ENCODE measurements at regions not wholly inside any gene's neighbourhood (a gene's known extent, or its start where the extent isn't known, plus 50 kb on each side); places are given as distances from the start of the nearest gene placed in this dataset.
A peak's percentile ranks its signal among the peaks of the same experiment; 100 is the strongest.
"Not testable (repeated sequence)": the region's sequence is repeated elsewhere in the genome, so short reads cannot be mapped to it uniquely, and the experiment has no call there.

GRCh38 chr17:83025636-83026280, 53.7 kb upstream of the METRNL start:
- Mint-ChIP-seq H3K36me3 (ENCODE audit: low read depth) (peaks cover 10% of the 10 kb centered on the region), H3K9me3 (no peaks in the 10 kb centered on the region), H3K27me3 (ENCODE audit: low read depth) (no peaks in the 10 kb centered on the region), H3K27ac (ENCODE audit: unreplicated experiment) (peak overlapping the region; percentile 62), H3K4me3 (no peak overlapping the region), H3K4me1 (peaks cover 19% of the 10 kb centered on the region)
- no peak for TF ChIP-seq CTCF (conservative IDR thresholded peaks at IDR 0.05)
- DNase-seq (ENCODE audit: low read depth, low spot score) = no peak

- no peak overlapping the region for H3K4me3 Mint-ChIP-seq
- peaks cover 10% of the 10 kb centered on the region for H3K36me3 Mint-ChIP-seq (ENCODE audit: low read depth)
- no peaks in the 10 kb centered on the region for H3K27me3 Mint-ChIP-seq (ENCODE audit: low read depth)
- no peaks in the 10 kb centered on the region for H3K9me3 Mint-ChIP-seq
- H3K27ac Mint-ChIP-seq (ENCODE audit: unreplicated experiment) = no peak overlapping the region
- no peak for DNase-seq (ENCODE audit: low read depth, low spot score)
- TF ChIP-seq CTCF (conservative IDR thresholded peaks at IDR 0.05) = no peak
- H3K4me1 Mint-ChIP-seq = peaks cover 19% of the 10 kb centered on the region
Measured at GRCh38 chr17:83026311-83026811, 53.0 kb upstream of the METRNL start.

- H3K36me3 Mint-ChIP-seq (ENCODE audit: low read depth) = peaks cover 10% of the 10 kb centered on the region
- peaks cover 19% of the 10 kb centered on the region for H3K4me1 Mint-ChIP-seq
- H3K4me3 Mint-ChIP-seq; DNase-seq (ENCODE audit: low read depth, low spot score); H3K9me3 Mint-ChIP-seq; H3K27me3 Mint-ChIP-seq (ENCODE audit: low read depth); H3K27ac Mint-ChIP-seq (ENCODE audit: unreplicated experiment): not testable (repeated sequence)
Measured at GRCh38 chr17:83026921-83027320, 52.5 kb upstream of the METRNL start.

- Mint-ChIP-seq H3K9me3 (no peaks in the 10 kb centered on the region), H3K4me1 (peaks cover 19% of the 10 kb centered on the region), H3K4me3 (no peak overlapping the region), H3K36me3 (ENCODE audit: low read depth) (peaks cover 17% of the 10 kb centered on the region), H3K27ac (ENCODE audit: unreplicated experiment) (no peak overlapping the region), H3K27me3 (ENCODE audit: low read depth) (no peaks in the 10 kb centered on the region)
- DNase-seq (ENCODE audit: low read depth, low spot score) = no peak
- TF ChIP-seq CTCF (conservative IDR thresholded peaks at IDR 0.05) = no peak
Measured at GRCh38 chr17:83028851-83029250, 50.6 kb upstream of the METRNL start.

- no peak overlapping the region for H3K4me3 Mint-ChIP-seq
- H3K9me3 Mint-ChIP-seq = no peaks in the 10 kb centered on the region
- H3K27me3 Mint-ChIP-seq (ENCODE audit: low read depth) = no peaks in the 10 kb centered on the region
Measured at GRCh38 chr17:83029571-83029970, 49.8 kb upstream of the METRNL start.

More at GRCh38 chr17:83029571-83029970, 49.8 kb upstream of the METRNL start:
- Mint-ChIP-seq H3K4me1 (peaks cover 19% of the 10 kb centered on the region), H3K27ac (ENCODE audit: unreplicated experiment) (peak overlapping the region; percentile 73), H3K36me3 (ENCODE audit: low read depth) (peaks cover 20% of the 10 kb centered on the region)
- no peak for DNase-seq (ENCODE audit: low read depth, low spot score)
- TF ChIP-seq CTCF (conservative IDR thresholded peaks at IDR 0.05) = no peak

Measured in neural crest cell (in vitro differentiated cells).